Keratinocyte (primary cell): ENCODE measurements at regions not wholly inside any gene's neighbourhood (a gene's known extent, or its start where the extent isn't known, plus 50 kb on each side); places are given as distances from the start of the nearest gene placed in this dataset.

Experiments
- DNase-seq: peaks from one replicate; pipeline ENCODE4 v3.0.0-alpha.2; 2011; ENCODE audit warnings: low read depth, missing footprints, low spot score
- FAIRE-seq: peaks from 2 replicates; lab custom pipeline; 2011; peaks lifted over from hg19 to GRCh38; lab: Jason Lieb, UNC
- H2AFZ ChIP-seq: 2 replicates; pipeline ENCODE4 v1.6.0; 2012; ENCODE audit warnings: low read length, control low read depth, inconsistent platforms; ENCODE audit not compliant: control insufficient read depth
- H3K27ac ChIP-seq: 2 replicates; pipeline ENCODE4 v1.5.1; 2011; ENCODE audit warnings: low read length; ENCODE audit not compliant: control insufficient read depth, insufficient read depth
- H3K27me3 ChIP-seq: 3 replicates; pipeline ENCODE4 v1.6.0; 2011; ENCODE audit warnings: low read length; ENCODE audit not compliant: control insufficient read depth, insufficient read depth; ENCODE audit errors: extremely low read depth
- H3K36me3 ChIP-seq, 2 experiments: 2 replicates in 1 of 2; 3 replicates in 1 of 2; pipeline ENCODE4 v1.5.1; 2011; ENCODE audit warnings: low read length in 2 of 2, mild to moderate bottlenecking in 1 of 2; ENCODE audit not compliant: control insufficient read depth in 2 of 2, insufficient read depth in 2 of 2; ENCODE audit errors: extremely low read depth in 1 of 2
- H3K4me1 ChIP-seq: 3 replicates; pipeline ENCODE4 v1.5.1; 2011; ENCODE audit warnings: low read length; ENCODE audit not compliant: control insufficient read depth, insufficient read depth; ENCODE audit errors: extremely low read depth
- H3K4me2 ChIP-seq: 3 replicates; pipeline ENCODE4 v1.6.0; 2011; ENCODE audit warnings: low read depth, low read length; ENCODE audit not compliant: control insufficient read depth, insufficient read depth; ENCODE audit errors: extremely low read depth
- H3K4me3 ChIP-seq, 3 experiments: fragments of 200-600 bp in 1 of 3; sonication (generic) in 1 of 3; 2 replicates in 2 of 3; 3 replicates in 1 of 3; pipeline ENCODE4 v1.5.1; 2011 to 2016; ENCODE audit warnings: low read length in 3 of 3, mild to moderate bottlenecking in 3 of 3, control low read depth in 2 of 3, inconsistent platforms in 1 of 3, low read depth in 1 of 3, mixed read lengths in 1 of 3, mixed run types in 1 of 3, moderate library complexity in 1 of 3; ENCODE audit not compliant: control insufficient read depth in 2 of 3, insufficient read depth in 2 of 3; ENCODE audit errors: extremely low read depth in 1 of 3
- H3K79me2 ChIP-seq: 2 replicates; pipeline ENCODE4 v1.6.0; 2012; ENCODE audit warnings: low read length; ENCODE audit not compliant: control insufficient read depth, insufficient read depth
- H3K9ac ChIP-seq: 3 replicates; pipeline ENCODE4 v1.6.0; 2011; ENCODE audit warnings: low read length; ENCODE audit not compliant: control insufficient read depth, insufficient read depth; ENCODE audit errors: extremely low read depth
- H3K9me1 ChIP-seq: 3 replicates; pipeline ENCODE4 v1.6.0; 2011; ENCODE audit warnings: low read length; ENCODE audit not compliant: control insufficient read depth, insufficient read depth; ENCODE audit errors: extremely low read depth
- H3K9me3 ChIP-seq: 2 replicates; pipeline ENCODE4 v1.5.1; 2012; ENCODE audit warnings: low read depth, low read length; ENCODE audit not compliant: control insufficient read depth
- H4K20me1 ChIP-seq: 3 replicates; pipeline ENCODE4 v1.6.0; 2011; ENCODE audit warnings: low read length; ENCODE audit not compliant: control insufficient read depth, insufficient read depth; ENCODE audit errors: extremely low read depth
- CTCF ChIP-seq, 3 experiments: IDR thresholded peaks in 1 of 3; conservative IDR thresholded peaks in 1 of 3; optimal IDR thresholded peaks in 1 of 3; 2 replicates in 2 of 3; 3 replicates in 1 of 3; pipeline versions ENCODE3 to v1.5.1; 2011; ENCODE audit warnings: low read length in 3 of 3, mild to moderate bottlenecking in 3 of 3, moderate library complexity in 2 of 3, control low read depth in 1 of 3, inconsistent platforms in 1 of 3; ENCODE audit not compliant: insufficient read depth in 2 of 3; ENCODE audit errors: extremely low read depth in 1 of 3
- EZH2 ChIP-seq: IDR thresholded peaks from one replicate; pipeline ENCODE4 v1.6.1; 2012; ENCODE audit warnings: inconsistent platforms, mild to moderate bottlenecking, low read length, moderate library complexity
- dilution Hi-C: fragments of 300-500 bp; cut with MboI; formaldehyde crosslinking; loops from one replicate; pipeline ENCODE4 v1.7.0; 2020; ENCODE audit warnings: low sequenced_read_pairs; ENCODE audit not compliant: extremely low pct_ligation_motif_present

- Histone ChIP-seq H3K4me3 (no peak overlapping the region), H3K4me2 (no peak overlapping the region), H3K36me3 (no peaks in the 10 kb centered on the region), H3K9me1 (no peaks in the 10 kb centered on the region), H3K4me1 (no peaks in the 10 kb centered on the region), H2AFZ (no peak overlapping the region), H3K9ac (no peak overlapping the region), H3K27me3 (no peaks in the 10 kb centered on the region), H4K20me1 (no peaks in the 10 kb centered on the region), H3K9me3 (peaks cover 10% of the 10 kb centered on the region), H3K27ac (no peak overlapping the region), H3K79me2 (no peaks in the 10 kb centered on the region)
- no peak for DNase-seq
- dilution Hi-C loops: no loop called here
- no peak for FAIRE-seq
- TF ChIP-seq CTCF (optimal IDR thresholded peaks at IDR 0.05 in 1 of 3, IDR thresholded peaks at IDR 0.05 in 1 of 3, conservative IDR thresholded peaks at IDR 0.05 in 1 of 3; ENCODE audit: extremely low read depth in 1 of 3, insufficient read depth in 2 of 3, low read length in 3 of 3) (no peak), EZH2 (no peak)
Measured at GRCh38 chr19:29086646-29087045, 126.3 kb downstream of the UQCRFS1 start.

- H2AFZ ChIP-seq: no peak overlapping the region
- no peaks in the 10 kb centered on the region for H3K27me3 ChIP-seq
- no peaks in the 10 kb centered on the region for H3K4me1 ChIP-seq
- no peak overlapping the region for H3K9ac ChIP-seq
- H3K79me2 ChIP-seq: no peaks in the 10 kb centered on the region
- DNase-seq (no peak), FAIRE-seq (no peak)
- no peak overlapping the region for H3K4me2 ChIP-seq
- no peaks in the 10 kb centered on the region for H3K9me1 ChIP-seq
- no peak overlapping the region for H3K27ac ChIP-seq
- dilution Hi-C loops: no loop called here
- H4K20me1 ChIP-seq: no peaks in the 10 kb centered on the region
- no peaks in the 10 kb centered on the region for H3K36me3 ChIP-seq
- no peak overlapping the region for H3K4me3 ChIP-seq
- TF ChIP-seq CTCF (optimal IDR thresholded peaks at IDR 0.05 in 1 of 3, IDR thresholded peaks at IDR 0.05 in 1 of 3, conservative IDR thresholded peaks at IDR 0.05 in 1 of 3; ENCODE audit: extremely low read depth in 1 of 3, insufficient read depth in 2 of 3, low read length in 3 of 3) (no peak), EZH2 (no peak)
- peaks cover 10% of the 10 kb centered on the region for H3K9me3 ChIP-seq
Measured at GRCh38 chr19:29086182-29086581, 126.8 kb downstream of the UQCRFS1 start.
